Epidermal melanocyte (primary cell): ENCODE measurements at regions not wholly inside any gene's neighbourhood (a gene's known extent, or its start where the extent isn't known, plus 50 kb on each side); places are given as distances from the start of the nearest gene placed in this dataset.
"Not testable (repeated sequence)": the region's sequence is repeated elsewhere in the genome, so short reads cannot be mapped to it uniquely, and the experiment has no call there.

Experiments used
- DNase-seq: peaks from one replicate; pipeline ENCODE4 v3.0.0; 2011; ENCODE audit warnings: low spot score; ENCODE audit not compliant: insufficient read length

DNA sequence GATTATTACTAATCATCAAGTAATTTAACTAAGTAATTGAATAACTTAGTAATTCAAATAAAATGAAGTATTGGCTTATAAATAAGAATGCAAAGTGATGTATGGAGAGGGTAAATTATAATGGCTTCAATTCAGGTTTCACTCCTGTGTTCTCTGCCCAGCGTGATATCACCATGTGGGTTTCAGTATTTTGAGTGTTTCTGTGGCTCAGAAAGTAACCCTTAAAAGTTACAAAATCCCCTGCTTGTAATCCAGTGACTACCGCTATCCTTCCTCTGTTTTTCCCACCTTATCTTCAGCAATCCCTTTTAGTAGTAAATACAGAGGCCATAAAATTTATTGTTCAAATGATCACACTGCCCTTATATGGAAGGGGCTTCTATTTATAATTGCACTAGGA lies 316.4 kb upstream of the CFAP20DC start:
- no peak for DNase-seq

DNA sequence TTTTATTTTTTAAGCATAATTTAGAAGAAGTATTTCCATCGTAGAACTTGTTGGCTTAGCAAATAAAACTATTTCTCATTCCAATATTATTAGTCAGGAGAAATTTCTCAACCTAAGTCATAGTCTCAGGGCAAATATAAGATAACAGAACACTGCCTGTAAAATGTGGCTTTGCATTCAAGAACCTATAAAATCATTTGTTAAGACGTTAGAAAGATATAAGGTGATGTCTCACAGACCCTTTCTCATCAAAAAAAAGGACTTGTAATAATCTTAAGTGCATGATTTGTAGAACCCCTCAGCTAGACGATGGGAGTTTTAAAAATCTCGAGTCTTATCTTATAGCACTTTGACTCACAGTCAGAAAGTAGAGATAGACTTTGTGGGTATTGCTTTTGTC lies 314.7 kb upstream of the CFAP20DC start:
- DNase-seq, result no peak

DNA sequence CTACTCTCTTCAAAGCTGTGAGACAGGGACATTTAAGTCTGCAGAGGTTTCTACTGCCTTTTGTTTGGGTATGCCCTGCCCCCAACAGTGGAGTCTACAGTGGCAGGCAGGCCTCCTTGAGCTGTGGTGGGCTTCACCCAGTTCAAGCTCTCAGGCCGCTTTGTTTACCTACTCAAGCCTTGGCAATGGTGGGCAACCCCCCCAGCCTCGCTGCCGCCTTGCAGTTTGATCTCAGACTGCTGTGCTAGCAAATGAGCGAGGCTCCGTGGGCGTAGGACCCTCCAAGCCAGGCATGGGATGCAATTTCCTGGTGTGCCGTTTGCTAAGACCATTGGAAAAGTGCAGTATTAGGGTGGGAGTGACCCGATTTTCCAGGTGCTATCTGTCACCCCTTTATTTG lies 310.5 kb upstream of the CFAP20DC start:
- not testable (repeated sequence) for DNase-seq

DNA sequence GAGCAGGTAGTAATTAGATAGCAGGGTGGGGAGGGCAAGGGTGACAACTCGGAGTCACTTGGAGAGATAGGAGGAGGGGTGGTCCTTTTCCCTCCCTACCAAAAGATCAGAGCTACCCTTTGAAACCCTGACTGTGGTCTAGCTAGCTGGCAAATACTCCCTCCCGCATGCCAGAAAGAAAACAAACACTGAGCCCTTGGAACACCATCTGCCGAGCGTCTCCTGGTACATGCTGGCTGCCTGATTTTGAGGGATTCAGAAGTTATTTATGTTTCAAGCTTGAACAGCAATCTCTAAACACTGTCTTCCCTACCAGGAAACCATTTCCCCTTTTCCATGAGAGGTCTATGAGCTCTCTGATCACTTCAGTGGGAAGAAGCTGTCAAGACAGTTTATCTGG lies 291.6 kb upstream of the CFAP20DC start:
- DNase-seq, result no peak

- no peak for DNase-seq
These were observed 290.0 kb upstream of the CFAP20DC start for GRCh38 chr3:59339818-59340217.

DNA sequence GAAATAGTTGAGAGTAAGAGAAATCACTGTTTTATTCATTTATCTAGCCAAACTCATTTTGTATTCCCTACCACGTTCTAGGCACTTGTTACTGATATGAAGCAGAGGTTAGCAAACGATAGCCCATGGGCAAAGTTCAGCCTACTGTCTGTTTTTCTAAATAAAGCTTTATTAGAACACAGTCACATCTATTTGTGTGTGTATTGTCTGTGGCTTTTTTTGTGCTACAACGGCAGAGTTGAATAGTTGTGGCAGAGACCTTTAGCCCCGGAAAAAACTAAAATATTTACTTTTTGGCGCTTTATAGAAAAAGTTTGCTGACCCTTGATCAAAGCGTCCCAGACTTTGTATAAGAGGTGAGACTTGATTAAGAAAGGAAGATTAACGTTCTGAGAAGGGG lies 289.1 kb upstream of the CFAP20DC start:
- no peak for DNase-seq

GRCh38 chr3:59335338-59335737 lies 285.5 kb upstream of the CFAP20DC start:
- no peak for DNase-seq

- DNase-seq, result no peak
These were observed 284.8 kb upstream of the CFAP20DC start for GRCh38 chr3:59334585-59334984.

GRCh38 chr3:59327376-59327808 lies 277.6 kb upstream of the CFAP20DC start:
- DNase-seq, result no peak

DNA sequence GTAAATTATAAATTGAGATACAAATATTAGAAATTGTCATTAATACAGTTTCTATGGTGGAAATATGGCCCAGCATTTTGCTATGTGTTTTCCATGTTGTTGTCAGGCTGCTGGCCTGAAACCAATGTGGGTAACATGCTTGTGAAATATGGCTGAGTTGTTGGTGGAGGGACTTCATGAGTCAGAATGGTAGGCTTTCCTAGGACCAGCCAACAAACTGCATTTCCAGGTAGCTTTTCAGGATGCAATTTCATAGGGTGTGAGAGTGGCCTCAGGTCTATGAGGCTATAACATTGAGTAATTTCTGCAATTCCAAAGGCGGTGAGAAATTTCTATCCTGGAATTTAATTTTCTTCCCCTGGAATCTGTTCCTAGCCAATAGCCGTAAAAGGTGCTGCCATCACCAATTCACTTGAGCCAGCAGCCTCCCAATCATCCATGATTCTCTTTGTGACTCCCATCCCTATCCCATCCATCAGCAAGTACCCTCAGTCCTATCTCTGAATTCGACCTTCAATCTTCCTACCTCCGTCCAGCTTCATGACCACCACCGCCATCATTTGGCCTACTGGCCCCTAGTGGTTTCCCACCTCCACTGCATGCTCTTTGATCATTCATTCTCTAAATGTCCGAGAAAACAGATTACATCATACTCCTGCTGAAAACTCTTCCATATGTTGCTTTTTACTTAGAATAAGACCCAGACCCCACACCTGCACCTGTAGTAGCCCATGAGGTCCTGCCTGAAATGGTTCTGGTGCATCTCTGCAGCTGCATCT lies 276.6 kb upstream of the CFAP20DC start:
- DNase-seq, result no peak

DNA sequence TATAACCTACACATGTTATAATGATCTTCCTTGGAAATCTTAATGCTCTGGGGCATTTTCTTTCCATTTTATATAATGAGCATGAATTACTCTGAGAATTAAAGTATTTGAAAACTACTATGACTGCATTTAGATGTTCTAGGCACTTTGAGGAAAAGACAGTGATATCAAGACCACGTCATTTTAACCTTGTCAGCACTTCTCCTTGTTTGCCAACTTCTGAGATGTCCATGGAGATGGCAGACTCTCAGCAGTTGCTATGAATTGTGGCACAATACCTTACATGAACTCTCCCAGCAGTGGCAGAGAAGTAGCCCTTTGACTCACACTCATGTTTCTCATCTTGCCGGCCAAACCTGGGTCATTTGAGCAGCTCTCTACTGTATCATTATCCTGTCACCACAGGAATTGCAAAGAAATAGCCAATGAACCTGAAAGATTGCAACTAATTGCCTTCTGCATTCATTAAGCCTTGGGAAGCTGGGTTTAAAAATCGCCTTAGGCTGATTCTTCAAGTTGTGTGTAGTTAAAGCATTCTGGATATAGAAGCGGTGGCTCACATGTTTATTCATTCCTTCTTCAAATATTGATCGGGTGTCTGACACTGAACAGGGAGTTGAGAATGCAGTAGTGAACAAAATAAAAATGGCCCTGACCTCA lies 272.2 kb upstream of the CFAP20DC start:
- no peak for DNase-seq

DNA sequence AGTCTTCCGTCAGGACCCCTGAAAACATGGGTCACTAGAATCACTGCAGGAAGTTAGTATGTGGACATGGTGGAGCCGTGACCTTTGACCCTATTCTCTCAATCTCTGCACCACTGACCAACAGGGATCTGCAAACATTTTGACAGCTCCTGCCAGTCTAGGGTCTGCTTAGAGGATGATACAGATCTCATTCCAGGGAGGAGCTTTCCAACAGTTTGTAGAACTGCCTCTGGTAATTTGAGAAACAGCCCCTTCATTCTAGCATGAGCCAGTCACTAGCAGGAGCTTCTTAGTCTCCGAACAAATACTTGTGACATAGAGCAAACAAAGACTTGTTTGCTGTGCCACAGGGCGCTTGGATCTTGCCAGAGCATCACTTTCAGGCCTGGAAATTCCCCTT lies 270.3 kb upstream of the CFAP20DC start:
- DNase-seq, result no peak

DNA sequence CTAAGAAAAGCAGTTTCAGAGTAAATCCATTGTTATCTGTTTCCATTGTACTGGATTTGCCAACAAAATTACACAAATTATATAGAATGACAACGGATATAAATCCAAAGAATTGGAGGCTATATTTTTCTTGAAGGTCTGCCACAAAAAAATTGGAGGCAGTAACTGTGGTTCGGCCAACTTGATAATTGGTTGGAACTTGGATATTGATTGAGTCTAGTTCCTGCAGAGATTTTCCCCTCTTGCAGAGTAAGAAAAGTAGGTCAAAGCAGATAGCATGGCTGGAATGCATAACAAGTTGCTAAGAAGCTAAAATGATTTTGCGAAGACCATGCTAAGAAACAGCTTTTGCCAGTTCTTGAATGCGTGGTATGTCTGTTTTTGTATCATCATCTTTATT lies 269.6 kb upstream of the CFAP20DC start:
- no peak for DNase-seq

- DNase-seq, result no peak
These were observed 269.1 kb upstream of the CFAP20DC start for GRCh38 chr3:59318881-59319280.

DNA sequence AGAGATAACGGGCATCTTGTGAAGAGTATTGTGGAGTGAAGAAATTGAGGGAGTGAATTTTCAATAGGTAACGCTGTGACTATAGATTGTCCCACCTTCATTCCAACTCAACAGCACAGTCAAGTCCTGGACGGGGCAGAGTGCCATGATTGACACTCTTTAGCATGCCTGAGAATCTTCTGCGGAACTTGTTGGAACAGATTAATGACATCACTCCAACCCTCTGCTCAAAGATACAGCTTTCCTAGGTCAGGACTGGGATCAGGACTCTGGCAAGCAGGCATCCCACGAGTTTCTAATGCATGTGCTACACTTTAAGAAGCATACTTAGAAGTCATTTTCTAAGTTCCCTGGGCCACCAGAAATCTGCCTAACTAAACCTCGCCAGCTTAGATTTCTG lies 267.6 kb upstream of the CFAP20DC start:
- no peak for DNase-seq

- DNase-seq, result no peak
These were observed 267.0 kb upstream of the CFAP20DC start for GRCh38 chr3:59316688-59317275.

- DNase-seq, result no peak
These were observed 263.5 kb upstream of the CFAP20DC start for GRCh38 chr3:59313365-59313764.

DNA sequence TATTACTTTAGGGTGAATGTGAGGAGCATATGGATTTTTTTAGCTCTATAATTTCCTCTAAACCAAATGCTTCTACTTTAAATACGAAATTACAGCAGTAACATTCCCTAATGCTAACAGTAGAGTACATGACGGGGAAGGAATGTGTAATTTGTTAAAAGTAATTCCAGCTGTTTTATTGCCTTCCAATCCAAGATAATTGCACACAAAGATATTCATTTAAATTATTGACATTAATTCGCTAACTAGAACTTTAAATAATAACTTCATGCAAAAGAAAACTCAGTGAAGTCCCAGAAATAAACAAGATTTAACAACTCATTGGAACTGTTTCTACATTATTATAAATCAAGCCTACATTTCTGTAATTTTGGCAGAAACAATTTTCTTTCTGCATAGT lies 261.4 kb upstream of the CFAP20DC start:
- DNase-seq, result no peak

DNA sequence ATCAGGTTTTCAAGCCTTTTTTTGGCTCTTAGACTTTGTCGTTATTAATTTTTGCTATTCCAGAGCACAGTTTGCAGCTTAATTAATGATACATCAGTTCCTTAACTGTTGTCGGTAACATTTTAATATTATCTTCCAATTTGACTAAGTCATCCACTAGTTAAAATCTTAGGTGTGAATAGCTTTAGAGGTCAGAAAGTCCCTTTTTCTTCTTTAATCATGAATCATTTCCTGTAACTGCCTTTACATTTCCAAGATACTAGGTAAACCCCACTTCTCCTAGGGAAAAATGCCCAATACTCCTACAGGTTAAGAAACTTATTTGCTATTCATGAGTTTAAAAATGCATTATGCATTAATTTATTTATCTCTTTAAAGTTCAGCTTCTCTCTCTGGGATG lies 260.9 kb upstream of the CFAP20DC start:
- no peak for DNase-seq

DNA sequence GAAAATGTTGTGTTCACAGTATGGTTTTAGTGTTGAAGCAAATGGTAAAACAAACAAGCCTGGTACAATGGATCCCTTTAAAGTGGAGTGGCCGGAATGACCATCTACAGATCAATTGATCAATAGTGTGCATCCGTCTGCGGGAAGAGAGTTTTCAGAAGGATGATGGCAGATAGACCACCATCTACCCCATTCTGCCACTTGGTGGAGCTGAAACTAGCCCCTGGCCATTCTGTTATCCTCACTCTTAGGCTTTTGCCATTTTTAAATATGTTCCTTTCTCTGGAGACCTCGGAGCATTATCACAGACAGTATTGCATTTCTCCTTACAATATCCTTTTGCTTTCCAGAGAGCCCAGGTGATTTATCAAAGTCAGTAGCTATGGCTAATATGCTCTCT lies 258.9 kb upstream of the CFAP20DC start:
- DNase-seq, result no peak

GRCh38 chr3:59308001-59308400 lies 258.2 kb upstream of the CFAP20DC start:
- no peak for DNase-seq

DNA sequence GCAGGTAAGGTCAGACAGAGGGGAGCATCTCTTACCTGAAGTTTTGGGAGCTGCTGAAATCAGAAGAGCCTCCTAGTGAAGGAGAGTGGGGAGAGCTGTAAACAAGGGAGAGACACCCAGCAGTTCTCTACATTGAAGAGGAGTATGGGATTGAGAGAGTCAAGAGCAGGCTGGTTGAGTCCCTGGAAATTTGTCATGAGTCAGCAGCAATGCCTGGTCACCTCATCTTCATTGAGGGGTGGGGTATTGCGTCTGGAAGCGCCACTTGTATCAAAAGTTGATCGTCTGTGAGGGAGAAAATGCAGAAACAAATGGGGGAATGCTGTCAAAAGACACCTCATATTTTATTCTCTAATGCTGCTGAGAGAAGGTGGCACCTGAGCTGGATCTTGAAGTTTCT lies 256.6 kb upstream of the CFAP20DC start:
- no peak for DNase-seq

DNA sequence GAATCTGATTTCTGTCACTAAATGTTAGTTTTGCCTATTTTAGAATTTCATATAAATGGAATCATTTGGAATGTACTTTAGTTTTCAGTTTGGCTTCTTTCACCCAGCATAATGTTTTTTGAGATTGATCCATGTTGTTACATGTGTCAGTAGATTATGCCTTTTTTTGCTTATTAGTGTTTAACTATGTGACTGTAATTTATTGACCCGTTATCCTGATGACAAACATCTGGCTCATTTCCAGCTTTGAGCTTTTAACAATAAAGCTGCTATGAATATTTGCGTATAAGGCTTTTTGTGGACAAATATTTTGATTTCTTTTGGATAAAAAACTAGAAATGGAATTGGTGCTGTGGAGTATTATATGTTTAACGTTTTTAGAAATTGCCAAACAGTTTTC lies 254.5 kb upstream of the CFAP20DC start:
- no peak for DNase-seq
